HEK293 (cell line): ENCODE measurements at regions not wholly inside any gene's neighbourhood (a gene's known extent, or its start where the extent isn't known, plus 50 kb on each side); places are given as distances from the start of the nearest gene placed in this dataset.

Source experiments
- CTCF ChIA-PET: fragments of 350-600 bp; formaldehyde crosslinking; extraction: SDS; loops from one replicate; lab custom pipeline; 2021; ENCODE audit warnings: antibody characterized with exemption; lab: Yijun Ruan, JAX
- POLR2A ChIA-PET: fragments of 300-600 bp; formaldehyde crosslinking; extraction: SDS; loops from one replicate; lab custom pipeline; 2020; ENCODE audit warnings: antibody characterized with exemption, inconsistent platforms; lab: Yijun Ruan, JAX
- H3K27ac ChIP-seq: fragments of 200-500 bp; sonication (Bioruptor generic); 2 replicates; pipeline ENCODE4 v1.5.1; 2014; ENCODE audit warnings: low read depth, low read length, control low read depth, inconsistent platforms; ENCODE audit errors: extremely low read depth
- H3K36me3 ChIP-seq, 2 experiments: fragments of 200-500 bp in 1 of 2; sonication (Bioruptor generic) in 1 of 2; 1 replicate in 1 of 2; 2 replicates in 1 of 2; pipeline ENCODE4 v1.5.1; 2014 to 2017; ENCODE audit warnings: inconsistent platforms in 2 of 2, low read length in 2 of 2; ENCODE audit not compliant: control insufficient read depth in 2 of 2, insufficient read depth in 1 of 2
- H3K4me1 ChIP-seq: fragments of 200-500 bp; sonication (Bioruptor generic); 2 replicates; pipeline ENCODE4 v1.5.1; 2014; ENCODE audit warnings: mild to moderate bottlenecking, low read length, inconsistent platforms; ENCODE audit not compliant: control insufficient read depth, insufficient read depth
- H3K4me3 ChIP-seq: 2 replicates; pipeline ENCODE4 v1.5.1; 2011; ENCODE audit warnings: low read depth, mild to moderate bottlenecking, control low read depth, low read length, moderate library complexity
- H3K9me3 ChIP-seq: fragments of 200-500 bp; sonication (Bioruptor generic); 2 replicates; pipeline ENCODE4 v1.5.1; 2014; ENCODE audit warnings: low read depth, low read length, inconsistent platforms; ENCODE audit not compliant: control insufficient read depth, insufficient read depth
- KLF7 ChIP-seq: fragments of 450-650 bp; formaldehyde crosslinking; IDR thresholded peaks from 2 replicates; pipeline ENCODE4 v1.5.1; 2016; ENCODE audit warnings: missing biosample characterization, missing genetic modification characterization, borderline replicate concordance
- ZBTB17 ChIP-seq: fragments of 450-650 bp; formaldehyde crosslinking; IDR thresholded peaks from 2 replicates; pipeline ENCODE4 v1.5.1; 2016; ENCODE audit warnings: missing biosample characterization, missing genetic modification characterization
- ZBTB8A ChIP-seq: fragments of 450-650 bp; formaldehyde crosslinking; IDR thresholded peaks from 2 replicates; pipeline ENCODE4 v1.5.1; 2016; ENCODE audit warnings: missing biosample characterization, missing genetic modification characterization
- ZFP69B ChIP-seq: fragments of 450-650 bp; formaldehyde crosslinking; IDR thresholded peaks from 2 replicates; pipeline ENCODE4 v1.5.1; 2016; ENCODE audit warnings: missing biosample characterization, missing genetic modification characterization
- ZNF155 ChIP-seq: fragments of 450-650 bp; formaldehyde crosslinking; IDR thresholded peaks from 2 replicates; pipeline ENCODE4 v1.5.1; 2016; ENCODE audit warnings: missing biosample characterization, missing genetic modification characterization
- ZNF157 ChIP-seq: fragments of 450-650 bp; formaldehyde crosslinking; IDR thresholded peaks from 2 replicates; pipeline ENCODE4 v1.5.1; 2016; ENCODE audit warnings: missing biosample characterization, missing genetic modification characterization
- ZNF221 ChIP-seq: fragments of 450-650 bp; formaldehyde crosslinking; IDR thresholded peaks from 2 replicates; pipeline ENCODE4 v1.5.1; 2017; ENCODE audit warnings: missing biosample characterization, missing genetic modification characterization, borderline replicate concordance
- ZNF311 ChIP-seq: fragments of 450-650 bp; formaldehyde crosslinking; IDR thresholded peaks from 2 replicates; pipeline ENCODE4 v1.5.1; 2017; ENCODE audit warnings: missing biosample characterization, missing genetic modification characterization, borderline replicate concordance
- ZNF324 ChIP-seq: fragments of 450-650 bp; formaldehyde crosslinking; IDR thresholded peaks from 2 replicates; pipeline ENCODE4 v1.5.1; 2016; ENCODE audit warnings: missing biosample characterization, missing genetic modification characterization
- ZNF391 ChIP-seq: fragments of 450-650 bp; formaldehyde crosslinking; IDR thresholded peaks from 2 replicates; pipeline ENCODE4 v1.5.1; 2016; ENCODE audit warnings: low read depth, missing biosample characterization, missing genetic modification characterization, borderline replicate concordance
- ZNF423 ChIP-seq: fragments of 450-650 bp; formaldehyde crosslinking; IDR thresholded peaks from 2 replicates; pipeline ENCODE4 v1.5.1; 2016; ENCODE audit warnings: missing biosample characterization, missing genetic modification characterization
- ZNF521 ChIP-seq: fragments of 450-650 bp; formaldehyde crosslinking; IDR thresholded peaks from 2 replicates; pipeline ENCODE4 v1.5.1; 2017; ENCODE audit warnings: missing biosample characterization, mild to moderate bottlenecking, missing genetic modification characterization
- ZNF529 ChIP-seq: fragments of 450-650 bp; formaldehyde crosslinking; IDR thresholded peaks from 2 replicates; pipeline ENCODE4 v1.5.1; 2017; ENCODE audit warnings: missing genetic modification characterization, missing biosample characterization; ENCODE audit not compliant: insufficient replicate concordance
- ZNF530 ChIP-seq: fragments of 450-650 bp; formaldehyde crosslinking; IDR thresholded peaks from 2 replicates; pipeline ENCODE4 v1.5.1; 2016; ENCODE audit warnings: low read depth, missing biosample characterization, missing genetic modification characterization
- ZNF549 ChIP-seq: fragments of 450-650 bp; IDR thresholded peaks from 2 replicates; pipeline ENCODE4 v1.5.1; 2018; ENCODE audit warnings: missing biosample characterization, missing genetic modification characterization, mild to moderate bottlenecking, inconsistent platforms, moderate library complexity
- ZNF571 ChIP-seq: fragments of 450-650 bp; formaldehyde crosslinking; IDR thresholded peaks from 2 replicates; pipeline ENCODE4 v1.5.0; 2017; ENCODE audit warnings: missing biosample characterization, missing genetic modification characterization
- ZNF585B ChIP-seq: fragments of 450-650 bp; formaldehyde crosslinking; IDR thresholded peaks from 2 replicates; pipeline ENCODE4 v1.5.1; 2016; ENCODE audit warnings: missing biosample characterization, missing genetic modification characterization
- ZNF626 ChIP-seq: fragments of 450-650 bp; sonication (Bioruptor Pico); formaldehyde crosslinking; IDR thresholded peaks from 2 replicates; pipeline ENCODE4 v1.5.1; 2018; ENCODE audit warnings: missing biosample characterization, missing genetic modification characterization, inconsistent platforms
- TF ChIP-seq, protein P1 (sequence below): fragments of 450-650 bp; formaldehyde crosslinking; IDR thresholded peaks from 2 replicates; pipeline ENCODE4 v1.5.1; 2017; ENCODE audit warnings: missing biosample characterization, missing genetic modification characterization
- TF ChIP-seq, protein P2 (sequence below): fragments of 450-650 bp; formaldehyde crosslinking; IDR thresholded peaks from 2 replicates; pipeline ENCODE4 v1.5.1; 2016; ENCODE audit warnings: missing biosample characterization, missing genetic modification characterization
- TF ChIP-seq, protein P3 (sequence below): fragments of 450-650 bp; formaldehyde crosslinking; IDR thresholded peaks from 2 replicates; pipeline ENCODE4 v1.5.1; 2017; ENCODE audit warnings: missing biosample characterization, missing genetic modification characterization
- TF ChIP-seq, protein P4 (sequence below): fragments of 450-650 bp; formaldehyde crosslinking; IDR thresholded peaks from 2 replicates; pipeline ENCODE4 v1.5.1; 2016; ENCODE audit warnings: missing biosample characterization, missing genetic modification characterization, borderline replicate concordance
- TF ChIP-seq, protein P5 (sequence below): fragments of 450-650 bp; formaldehyde crosslinking; IDR thresholded peaks from 2 replicates; pipeline ENCODE4 v1.5.1; 2016; ENCODE audit warnings: missing biosample characterization, missing genetic modification characterization

DNA sequence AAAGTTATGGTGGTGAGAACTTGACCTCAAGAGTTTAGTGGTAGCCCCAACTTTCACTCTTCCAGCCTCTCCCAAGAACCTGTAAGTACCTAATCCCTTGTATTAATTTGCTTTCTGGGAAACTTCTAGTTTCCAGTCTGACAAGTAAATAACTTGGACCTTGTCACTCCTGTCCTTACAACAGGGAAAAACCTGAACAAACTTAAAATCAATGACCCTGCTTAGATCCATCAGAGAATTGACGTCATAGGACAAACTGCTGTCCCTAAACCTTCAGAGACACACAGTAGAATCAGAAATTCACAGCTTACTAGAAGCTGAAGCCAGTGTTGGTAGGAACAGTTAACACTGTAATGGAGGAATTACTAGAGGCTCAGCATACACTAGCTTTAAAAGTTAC is 60.0 kb upstream of the DCLK2 start:
- POLR2A ChIA-PET = no interaction called here
- Histone ChIP-seq H3K4me3 (no peak overlapping the region), H3K36me3 (no peaks in the 10 kb centered on the region), H3K9me3 (no peaks in the 10 kb centered on the region)
- CTCF ChIA-PET = interaction anchor here (0.6 kb wide), 2 partner anchors 226 to 1331 kb away, joined by 3 to 4 read pairs; no protein-coding TSS in a partner anchor
- TF ChIP-seq ZNF311 (tag by site-specific recombination) (no peak), ZBTB17 (no peak), ZNF530 (tag by site-specific recombination) (no peak), ZNF626 (tag by site-specific recombination) (no peak), ZNF585B (tag by site-specific recombination) (no peak), ZNF423 (tag by site-specific recombination) (no peak), ZNF221 (tag by site-specific recombination) (no peak)
- TF ChIP-seq, protein P1, sequence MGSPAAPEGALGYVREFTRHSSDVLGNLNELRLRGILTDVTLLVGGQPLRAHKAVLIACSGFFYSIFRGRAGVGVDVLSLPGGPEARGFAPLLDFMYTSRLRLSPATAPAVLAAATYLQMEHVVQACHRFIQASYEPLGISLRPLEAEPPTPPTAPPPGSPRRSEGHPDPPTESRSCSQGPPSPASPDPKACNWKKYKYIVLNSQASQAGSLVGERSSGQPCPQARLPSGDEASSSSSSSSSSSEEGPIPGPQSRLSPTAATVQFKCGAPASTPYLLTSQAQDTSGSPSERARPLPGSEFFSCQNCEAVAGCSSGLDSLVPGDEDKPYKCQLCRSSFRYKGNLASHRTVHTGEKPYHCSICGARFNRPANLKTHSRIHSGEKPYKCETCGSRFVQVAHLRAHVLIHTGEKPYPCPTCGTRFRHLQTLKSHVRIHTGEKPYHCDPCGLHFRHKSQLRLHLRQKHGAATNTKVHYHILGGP (tag by site-specific recombination) = no peak
- TF ChIP-seq, protein P2, sequence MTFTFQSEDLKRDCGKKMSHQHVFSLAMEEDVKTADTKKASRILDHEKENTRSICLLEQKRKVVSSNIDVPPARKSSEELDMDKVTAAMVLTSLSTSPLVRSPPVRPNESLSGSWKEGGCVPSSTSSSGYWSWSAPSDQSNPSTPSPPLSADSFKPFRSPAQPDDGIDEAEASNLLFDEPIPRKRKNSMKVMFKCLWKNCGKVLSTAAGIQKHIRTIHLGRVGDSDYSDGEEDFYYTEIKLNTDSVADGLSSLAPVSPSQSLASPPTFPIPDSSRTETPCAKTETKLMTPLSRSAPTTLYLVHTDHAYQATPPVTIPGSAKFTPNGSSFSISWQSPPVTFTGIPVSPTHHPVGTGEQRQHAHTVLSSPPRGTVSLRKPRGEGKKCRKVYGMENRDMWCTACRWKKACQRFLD (tag by site-specific recombination) = no peak
- TF ChIP-seq, all 188 proteins: peak for 0
- no peak overlapping the region for H3K27ac ChIP-seq
- H3K4me1 ChIP-seq = no peaks in the 10 kb centered on the region

DNA sequence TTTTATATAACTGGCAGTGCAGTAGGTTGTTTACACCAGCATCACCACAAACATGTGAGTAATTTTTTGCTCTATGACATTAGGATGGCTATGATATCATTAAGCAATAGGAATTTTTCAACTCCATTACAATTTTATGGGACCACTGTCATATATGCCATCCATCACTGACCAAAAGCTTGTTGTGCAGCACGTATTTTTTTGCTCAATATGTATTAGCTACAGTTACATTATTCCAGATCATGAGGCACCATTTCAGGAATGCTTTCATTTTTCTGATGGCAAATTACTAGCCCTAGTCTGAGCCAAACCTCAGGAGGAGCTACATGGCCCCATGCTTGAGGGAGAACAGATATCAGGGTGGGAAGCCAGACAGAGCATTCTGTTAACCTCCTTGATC is 56.8 kb upstream of the DCLK2 start:
- Histone ChIP-seq H3K4me3 (no peak overlapping the region), H3K9me3 (no peaks in the 10 kb centered on the region), H3K4me1 (no peaks in the 10 kb centered on the region; the same call in 1 of the 2 replicates), H3K36me3 (no peaks in the 10 kb centered on the region), H3K27ac (no peak overlapping the region)
- ChIA-PET CTCF (interaction anchor here (0.6 kb wide), 1 partner anchor 10 kb away, joined by 3 read pairs; no protein-coding TSS in a partner anchor), POLR2A (interaction anchor here (0.6 kb wide), 1 partner anchor 179 kb away, joined by 4 read pairs; no protein-coding TSS in a partner anchor)
- TF ChIP-seq ZNF155 (tag by site-specific recombination) (no peak), ZNF529 (no peak), ZNF324 (tag by site-specific recombination) (no peak), KLF7 (tag by site-specific recombination) (no peak), ZNF157 (tag by site-specific recombination) (no peak), ZNF549 (tag by site-specific recombination) (no peak), ZBTB8A (tag by site-specific recombination) (no peak), ZNF391 (tag by site-specific recombination) (no peak), ZNF521 (no peak), ZFP69B (no peak), ZNF571 (tag by site-specific recombination) (no peak)
- TF ChIP-seq, protein P3, sequence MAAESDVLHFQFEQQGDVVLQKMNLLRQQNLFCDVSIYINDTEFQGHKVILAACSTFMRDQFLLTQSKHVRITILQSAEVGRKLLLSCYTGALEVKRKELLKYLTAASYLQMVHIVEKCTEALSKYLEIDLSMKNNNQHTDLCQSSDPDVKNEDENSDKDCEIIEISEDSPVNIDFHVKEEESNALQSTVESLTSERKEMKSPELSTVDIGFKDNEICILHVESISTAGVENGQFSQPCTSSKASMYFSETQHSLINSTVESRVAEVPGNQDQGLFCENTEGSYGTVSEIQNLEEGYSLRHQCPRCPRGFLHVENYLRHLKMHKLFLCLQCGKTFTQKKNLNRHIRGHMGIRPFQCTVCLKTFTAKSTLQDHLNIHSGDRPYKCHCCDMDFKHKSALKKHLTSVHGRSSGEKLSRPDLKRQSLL = no peak
- TF ChIP-seq, protein P4, sequence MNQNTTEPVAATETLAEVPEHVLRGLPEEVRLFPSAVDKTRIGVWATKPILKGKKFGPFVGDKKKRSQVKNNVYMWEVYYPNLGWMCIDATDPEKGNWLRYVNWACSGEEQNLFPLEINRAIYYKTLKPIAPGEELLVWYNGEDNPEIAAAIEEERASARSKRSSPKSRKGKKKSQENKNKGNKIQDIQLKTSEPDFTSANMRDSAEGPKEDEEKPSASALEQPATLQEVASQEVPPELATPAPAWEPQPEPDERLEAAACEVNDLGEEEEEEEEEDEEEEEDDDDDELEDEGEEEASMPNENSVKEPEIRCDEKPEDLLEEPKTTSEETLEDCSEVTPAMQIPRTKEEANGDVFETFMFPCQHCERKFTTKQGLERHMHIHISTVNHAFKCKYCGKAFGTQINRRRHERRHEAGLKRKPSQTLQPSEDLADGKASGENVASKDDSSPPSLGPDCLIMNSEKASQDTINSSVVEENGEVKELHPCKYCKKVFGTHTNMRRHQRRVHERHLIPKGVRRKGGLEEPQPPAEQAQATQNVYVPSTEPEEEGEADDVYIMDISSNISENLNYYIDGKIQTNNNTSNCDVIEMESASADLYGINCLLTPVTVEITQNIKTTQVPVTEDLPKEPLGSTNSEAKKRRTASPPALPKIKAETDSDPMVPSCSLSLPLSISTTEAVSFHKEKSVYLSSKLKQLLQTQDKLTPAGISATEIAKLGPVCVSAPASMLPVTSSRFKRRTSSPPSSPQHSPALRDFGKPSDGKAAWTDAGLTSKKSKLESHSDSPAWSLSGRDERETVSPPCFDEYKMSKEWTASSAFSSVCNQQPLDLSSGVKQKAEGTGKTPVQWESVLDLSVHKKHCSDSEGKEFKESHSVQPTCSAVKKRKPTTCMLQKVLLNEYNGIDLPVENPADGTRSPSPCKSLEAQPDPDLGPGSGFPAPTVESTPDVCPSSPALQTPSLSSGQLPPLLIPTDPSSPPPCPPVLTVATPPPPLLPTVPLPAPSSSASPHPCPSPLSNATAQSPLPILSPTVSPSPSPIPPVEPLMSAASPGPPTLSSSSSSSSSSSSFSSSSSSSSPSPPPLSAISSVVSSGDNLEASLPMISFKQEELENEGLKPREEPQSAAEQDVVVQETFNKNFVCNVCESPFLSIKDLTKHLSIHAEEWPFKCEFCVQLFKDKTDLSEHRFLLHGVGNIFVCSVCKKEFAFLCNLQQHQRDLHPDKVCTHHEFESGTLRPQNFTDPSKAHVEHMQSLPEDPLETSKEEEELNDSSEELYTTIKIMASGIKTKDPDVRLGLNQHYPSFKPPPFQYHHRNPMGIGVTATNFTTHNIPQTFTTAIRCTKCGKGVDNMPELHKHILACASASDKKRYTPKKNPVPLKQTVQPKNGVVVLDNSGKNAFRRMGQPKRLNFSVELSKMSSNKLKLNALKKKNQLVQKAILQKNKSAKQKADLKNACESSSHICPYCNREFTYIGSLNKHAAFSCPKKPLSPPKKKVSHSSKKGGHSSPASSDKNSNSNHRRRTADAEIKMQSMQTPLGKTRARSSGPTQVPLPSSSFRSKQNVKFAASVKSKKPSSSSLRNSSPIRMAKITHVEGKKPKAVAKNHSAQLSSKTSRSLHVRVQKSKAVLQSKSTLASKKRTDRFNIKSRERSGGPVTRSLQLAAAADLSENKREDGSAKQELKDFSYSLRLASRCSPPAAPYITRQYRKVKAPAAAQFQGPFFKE (tag by site-specific recombination) = no peak
- TF ChIP-seq, protein P5, sequence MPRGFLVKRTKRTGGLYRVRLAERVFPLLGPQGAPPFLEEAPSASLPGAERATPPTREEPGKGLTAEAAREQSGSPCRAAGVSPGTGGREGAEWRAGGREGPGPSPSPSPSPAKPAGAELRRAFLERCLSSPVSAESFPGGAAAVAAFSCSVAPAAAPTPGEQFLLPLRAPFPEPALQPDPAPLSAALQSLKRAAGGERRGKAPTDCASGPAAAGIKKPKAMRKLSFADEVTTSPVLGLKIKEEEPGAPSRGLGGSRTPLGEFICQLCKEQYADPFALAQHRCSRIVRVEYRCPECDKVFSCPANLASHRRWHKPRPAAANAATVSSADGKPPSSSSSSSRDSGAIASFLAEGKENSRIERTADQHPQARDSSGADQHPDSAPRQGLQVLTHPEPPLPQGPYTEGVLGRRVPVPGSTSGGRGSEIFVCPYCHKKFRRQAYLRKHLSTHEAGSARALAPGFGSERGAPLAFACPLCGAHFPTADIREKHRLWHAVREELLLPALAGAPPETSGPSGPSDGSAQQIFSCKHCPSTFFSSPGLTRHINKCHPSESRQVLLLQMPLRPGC (tag by site-specific recombination) = no peak
